C4-2B (cell line): ENCODE measurements at regions not wholly inside any gene's neighbourhood (a gene's known extent, or its start where the extent isn't known, plus 50 kb on each side); places are given as distances from the start of the nearest gene placed in this dataset.

Source experiments
- ZFX ChIP-seq: fragments of 450-650 bp; IDR thresholded peaks from 2 replicates; pipeline ENCODE4 v1.6.1; 2017
- TF ChIP-seq, protein P1 (sequence below): fragments of 450-650 bp; conservative IDR thresholded peaks from 2 replicates; pipeline ENCODE4 v1.5.1; 2017; ENCODE audit warnings: mild to moderate bottlenecking

DNA sequence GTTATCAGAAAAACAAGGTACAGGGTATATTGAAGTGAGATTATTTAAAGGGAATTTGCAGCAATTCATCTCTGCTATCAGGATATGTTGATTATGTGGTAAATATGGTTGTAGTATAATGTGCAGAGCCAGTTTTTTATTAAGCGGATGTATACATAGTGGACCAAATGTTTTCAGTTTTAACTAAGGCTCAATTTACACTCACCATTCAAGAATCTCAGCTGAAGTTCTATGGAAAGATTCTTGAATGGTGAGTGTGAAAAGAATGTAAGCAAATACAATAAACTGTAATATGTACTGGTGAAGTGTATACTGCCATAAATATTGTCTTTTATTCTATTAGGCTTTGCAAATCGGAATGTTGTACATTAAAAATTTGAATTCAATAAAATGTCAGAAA is 895.9 kb upstream of the CDH10 start:
- TF ChIP-seq, protein P1, sequence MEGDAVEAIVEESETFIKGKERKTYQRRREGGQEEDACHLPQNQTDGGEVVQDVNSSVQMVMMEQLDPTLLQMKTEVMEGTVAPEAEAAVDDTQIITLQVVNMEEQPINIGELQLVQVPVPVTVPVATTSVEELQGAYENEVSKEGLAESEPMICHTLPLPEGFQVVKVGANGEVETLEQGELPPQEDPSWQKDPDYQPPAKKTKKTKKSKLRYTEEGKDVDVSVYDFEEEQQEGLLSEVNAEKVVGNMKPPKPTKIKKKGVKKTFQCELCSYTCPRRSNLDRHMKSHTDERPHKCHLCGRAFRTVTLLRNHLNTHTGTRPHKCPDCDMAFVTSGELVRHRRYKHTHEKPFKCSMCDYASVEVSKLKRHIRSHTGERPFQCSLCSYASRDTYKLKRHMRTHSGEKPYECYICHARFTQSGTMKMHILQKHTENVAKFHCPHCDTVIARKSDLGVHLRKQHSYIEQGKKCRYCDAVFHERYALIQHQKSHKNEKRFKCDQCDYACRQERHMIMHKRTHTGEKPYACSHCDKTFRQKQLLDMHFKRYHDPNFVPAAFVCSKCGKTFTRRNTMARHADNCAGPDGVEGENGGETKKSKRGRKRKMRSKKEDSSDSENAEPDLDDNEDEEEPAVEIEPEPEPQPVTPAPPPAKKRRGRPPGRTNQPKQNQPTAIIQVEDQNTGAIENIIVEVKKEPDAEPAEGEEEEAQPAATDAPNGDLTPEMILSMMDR = no peak
- TF ChIP-seq ZFX = no peak
